ENCODE measurements at regions not wholly inside any gene's neighbourhood (a gene's known extent, or its start where the extent isn't known, plus 50 kb on each side); places are given as distances from the start of the nearest gene placed in this dataset.

- H3K9me3 ChIP-seq, result no peaks in the 10 kb centered on the region
- TF ChIP-seq POLR2AphosphoS5 (IDR thresholded peaks at IDR 0.05), result no peak
- TF ChIP-seq EP300 (IDR thresholded peaks at IDR 0.05; ENCODE audit: low read depth), result no peak
- no peak for TF ChIP-seq CTCF (IDR thresholded peaks at IDR 0.05)
- no peak for TF ChIP-seq POLR2A (IDR thresholded peaks at IDR 0.05)
- peaks cover 0 to 15% (median 5%) of the 10 kb centered on the region in 4 donors for H3K4me1 ChIP-seq
- no peak overlapping the region for H3K4me3 ChIP-seq
- no peak overlapping the region for H3K27ac ChIP-seq
- DNase-seq, result no peak
- WGBS, 2 donors (ENCODE audit: low coverage in 1 of 2), result 30 to 34% methylated on average over 3 to 4 of the region's 4 CpGs
- intact Hi-C loops (cut with DNase I; ENCODE audit: low total_unique reads) (no loop called here), in situ Hi-C loops (cut with MboI; ENCODE audit: low pct_ligation_motif_present in 1 of 4, low pct_unique_long_range_greater_than_20kb in 1 of 4, low sequenced_read_pairs in 3 of 4) (no loop called here)
- H3K36me3 ChIP-seq, result no peaks in the 10 kb centered on the region
- no peaks in the 10 kb centered on the region for H3K27me3 ChIP-seq
Measured at GRCh38 chr13:67740871-67741535, 510.9 kb upstream of the PCDH9 start.

- no peak for DNase-seq
- intact Hi-C loops (cut with DNase I; ENCODE audit: low total_unique reads), result no loop called here
Measured at GRCh38 chr13:67736646-67737420, 506.7 kb upstream of the PCDH9 start.

GRCh38 chr13:67735651-67736050, 505.5 kb upstream of the PCDH9 start:
- peaks cover 0 to 22% (median 6%) of the 10 kb centered on the region in 4 donors for H3K4me1 ChIP-seq
- no peaks in the 10 kb centered on the region for H3K27me3 ChIP-seq
- WGBS, 2 donors (ENCODE audit: low coverage in 1 of 2), result 76 to 92% methylated on average over 1 of the region's 1 CpG
- H3K9me3 ChIP-seq, result no peaks in the 10 kb centered on the region
- intact Hi-C loops (cut with DNase I; ENCODE audit: low total_unique reads) (no loop called here), in situ Hi-C loops (cut with MboI; ENCODE audit: low pct_ligation_motif_present in 1 of 4, low pct_unique_long_range_greater_than_20kb in 1 of 4, low sequenced_read_pairs in 3 of 4) (no loop called here)
- H3K4me3 ChIP-seq, result no peak overlapping the region
- TF ChIP-seq POLR2A (IDR thresholded peaks at IDR 0.05), result no peak
- TF ChIP-seq CTCF (IDR thresholded peaks at IDR 0.05), result no peak
- TF ChIP-seq EP300 (IDR thresholded peaks at IDR 0.05; ENCODE audit: low read depth), result no peak
- TF ChIP-seq POLR2AphosphoS5 (IDR thresholded peaks at IDR 0.05), result no peak
- H3K27ac ChIP-seq, result no peak overlapping the region
- no peaks in the 10 kb centered on the region for H3K36me3 ChIP-seq
- no peak for DNase-seq

More at GRCh38 chr13:67736646-67737420, 506.7 kb upstream of the PCDH9 start:
- peak overlapping the region in 1 of 4 donors; percentile 30 for H3K27ac ChIP-seq
- H3K36me3 ChIP-seq, result no peaks in the 10 kb centered on the region
- peak in 2 of 5 experiments; percentile 12 to 17 for TF ChIP-seq CTCF (IDR thresholded peaks at IDR 0.05)
- TF ChIP-seq POLR2A (IDR thresholded peaks at IDR 0.05), result no peak
- no peak for TF ChIP-seq POLR2AphosphoS5 (IDR thresholded peaks at IDR 0.05)
- no peak for TF ChIP-seq EP300 (IDR thresholded peaks at IDR 0.05; ENCODE audit: low read depth)
- 47 to 49% methylated on average over 4 of the region's 4 CpGs for WGBS, 2 donors (ENCODE audit: low coverage in 1 of 2)
- no peaks in the 10 kb centered on the region for H3K27me3 ChIP-seq
- peaks cover 0 to 22% (median 6%) of the 10 kb centered on the region in 4 donors for H3K4me1 ChIP-seq
- H3K9me3 ChIP-seq, result no peaks in the 10 kb centered on the region
- in situ Hi-C loops (cut with MboI; ENCODE audit: low pct_ligation_motif_present in 1 of 4, low pct_unique_long_range_greater_than_20kb in 1 of 4, low sequenced_read_pairs in 3 of 4), result no loop called here
- H3K4me3 ChIP-seq, result no peak overlapping the region

- Histone ChIP-seq H3K4me3 (no peak overlapping the region), H3K27ac (no peak overlapping the region), H3K27me3 (no peaks in the 10 kb centered on the region), H3K9me3 (peaks cover 6 to 24% of the 10 kb centered on the region in 2 donors), H3K4me1 (no peaks in the 10 kb centered on the region), H3K36me3 (no peaks in the 10 kb centered on the region)
- DNase-seq, result peak; percentile 67
- intact Hi-C loops (cut with DNase I; ENCODE audit: low total_unique reads), result no loop called here
- TF ChIP-seq CTCF (IDR thresholded peaks at IDR 0.05) (peak in 4 of 5 experiments; percentile 15 to 41 (median 29)), POLR2AphosphoS5 (IDR thresholded peaks at IDR 0.05) (no peak), EP300 (IDR thresholded peaks at IDR 0.05; ENCODE audit: low read depth) (no peak)
- in situ Hi-C loops (cut with MboI; ENCODE audit: low pct_ligation_motif_present in 1 of 4, low pct_unique_long_range_greater_than_20kb in 1 of 4, low sequenced_read_pairs in 3 of 4), result no loop called here
- WGBS, 2 donors (ENCODE audit: low coverage in 1 of 2), result 49% methylated on average over 3 of the region's 3 CpGs; no CpG with 5 or more reads in 1 of the 2 donors
Measured at GRCh38 chr13:67726979-67727378, 496.8 kb upstream of the PCDH9 start.

All from transverse colon (tissue), 4 donors.